Activated CD4-positive, alpha-beta T cell treated with anti-CD3 and anti-CD28 coated beads, Interleukin-2, amount 50 U/mL, for 24 hours (primary cell): ENCODE measurements at regions not wholly inside any gene's neighbourhood (a gene's known extent, or its start where the extent isn't known, plus 50 kb on each side); places are given as distances from the start of the nearest gene placed in this dataset.

Experiments
- DNase-seq, 2 donors: peaks; one replicate each; pipeline ENCODE4 v3.0.0-alpha.2; 2020; ENCODE audit warnings: low read depth in 1 of 2, low spot score in 1 of 2

DNA sequence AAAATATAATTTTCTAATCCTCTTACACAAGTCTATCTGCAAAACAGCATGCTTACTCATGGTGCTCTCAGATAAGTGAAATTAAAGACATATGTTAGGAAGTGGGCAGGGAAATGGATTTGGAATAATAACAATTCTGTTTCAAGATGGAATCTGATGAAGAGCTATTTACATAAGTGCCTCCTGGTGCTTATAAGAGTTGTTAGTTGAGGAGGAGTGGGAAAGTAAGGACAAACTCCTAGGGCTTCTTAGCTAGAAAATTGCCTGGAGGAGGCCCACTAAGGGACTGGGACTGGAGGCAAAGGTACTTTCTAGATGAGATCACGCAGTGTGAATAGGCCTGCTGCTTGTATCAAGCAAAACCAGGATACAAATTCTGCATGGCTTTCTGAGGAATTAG is 939.8 kb downstream of the GLUD2 start:
- DNase-seq = no peak

DNA sequence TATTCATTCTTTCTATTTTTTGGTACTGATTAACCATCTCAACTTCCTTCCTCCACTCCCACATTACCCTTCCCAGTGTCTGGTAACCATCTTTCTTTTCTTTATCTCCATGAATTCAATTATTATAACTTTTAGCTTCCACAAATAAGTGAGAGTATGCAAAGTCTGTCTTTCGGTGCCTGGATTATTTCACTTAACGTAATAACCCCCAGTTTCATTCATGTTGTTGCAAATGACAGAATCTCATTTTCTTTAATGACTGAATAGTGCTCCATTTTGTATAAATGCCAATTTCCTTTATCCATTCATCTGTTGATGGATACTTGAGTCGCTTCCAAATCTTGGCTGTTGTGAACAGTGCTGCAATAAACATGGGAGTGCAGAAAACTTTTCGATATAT is 940.4 kb downstream of the GLUD2 start:
- no peak for DNase-seq

DNA sequence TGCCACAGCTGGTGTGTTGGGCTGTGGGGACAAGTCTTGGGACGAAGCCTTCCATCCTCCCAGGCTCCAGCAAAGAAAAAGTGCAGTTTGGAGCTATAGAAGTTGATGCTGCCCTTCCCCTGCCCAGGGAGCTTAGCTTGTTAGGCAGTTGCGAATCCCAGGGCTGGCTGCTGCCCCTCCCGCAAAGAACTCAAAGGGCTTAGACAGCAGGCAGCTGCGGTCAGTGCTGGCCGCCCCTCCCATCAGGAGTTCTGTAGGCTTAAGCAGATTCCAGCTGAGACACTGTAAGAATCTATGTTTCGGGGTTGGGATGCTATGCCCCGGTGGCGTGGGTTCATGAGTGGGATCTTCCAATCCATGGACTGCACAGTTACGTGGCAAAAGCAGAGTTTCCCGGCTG is 956.7 kb downstream of the GLUD2 start:
- no peak for DNase-seq

DNA sequence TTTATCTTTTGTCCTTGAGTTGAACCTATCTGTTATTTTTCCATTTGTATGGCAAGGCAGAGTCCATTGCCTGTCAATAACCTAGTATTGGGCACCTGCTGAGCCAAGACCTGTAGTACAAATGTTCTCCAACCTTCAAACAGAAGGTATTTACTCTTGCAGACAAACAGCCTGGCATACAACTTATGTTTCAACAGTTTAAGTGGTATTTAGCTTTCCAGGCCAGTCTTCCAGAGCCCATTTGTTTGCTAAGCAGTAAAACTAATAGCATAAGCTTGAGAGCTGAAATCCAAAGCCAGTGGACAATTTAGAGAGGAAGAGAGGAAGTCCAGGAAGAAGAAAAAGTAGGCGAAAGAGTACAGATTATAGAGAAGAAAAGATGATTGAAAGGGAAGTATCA is 979.3 kb downstream of the GLUD2 start:
- DNase-seq = no peak

DNA sequence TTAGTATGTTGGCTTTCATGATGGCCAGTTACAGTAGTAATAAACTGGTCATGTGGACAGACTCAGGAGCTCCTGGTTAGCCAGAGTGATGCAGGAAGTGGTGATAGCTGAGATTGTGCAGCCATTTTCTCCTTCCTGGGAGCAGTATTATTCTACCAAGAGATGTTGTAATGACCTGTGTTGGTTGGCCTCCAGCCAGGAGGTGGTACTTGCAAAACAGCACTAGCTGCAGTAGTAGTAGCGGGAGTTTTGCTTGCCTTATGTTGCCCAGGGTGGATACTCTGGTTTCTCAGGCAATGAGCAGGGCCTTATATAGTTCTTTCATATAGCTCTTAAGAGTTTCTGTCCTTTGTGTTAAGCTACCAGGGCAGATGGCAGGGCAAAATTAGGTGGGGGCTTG is 998.8 kb downstream of the GLUD2 start:
- DNase-seq = no peak

DNA sequence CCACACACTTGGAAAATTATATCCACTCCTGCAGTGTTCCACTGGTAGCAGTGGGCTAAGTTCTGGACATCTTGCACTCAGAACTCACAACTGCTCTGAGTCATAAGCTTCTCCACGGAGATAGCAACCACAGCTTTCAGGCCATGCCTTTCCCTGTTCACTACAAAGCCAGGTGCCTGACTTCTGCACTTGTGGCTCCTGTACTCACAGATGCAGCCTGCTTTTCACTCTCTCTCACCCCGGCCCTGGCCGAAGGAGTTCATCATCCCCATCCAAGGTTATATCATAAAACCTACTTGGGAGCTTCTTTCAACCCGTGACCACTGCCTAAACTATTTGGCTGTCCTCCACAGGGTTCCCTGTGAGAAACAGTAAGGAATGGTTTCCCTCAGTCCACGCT is 999.4 kb downstream of the GLUD2 start:
- no peak for DNase-seq

DNA sequence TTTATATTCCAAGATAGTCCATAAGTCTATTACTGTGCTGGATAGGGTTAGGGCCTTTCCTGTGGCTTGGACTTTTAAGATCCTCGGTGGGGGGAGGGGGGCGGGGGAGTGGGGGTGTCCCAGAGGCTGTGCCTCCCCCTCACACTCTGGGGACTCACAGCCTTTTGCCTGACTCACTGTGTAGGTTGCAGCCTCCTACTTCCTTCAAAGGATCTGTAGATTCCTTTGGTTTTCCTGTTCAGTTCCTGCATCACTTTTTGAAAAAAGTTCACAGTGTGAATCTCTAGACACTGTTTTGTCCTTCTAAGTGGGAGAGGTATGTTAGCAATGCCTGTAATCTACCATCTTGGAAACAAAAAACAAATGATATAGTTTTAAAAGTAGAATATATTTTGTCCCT is 999.9 kb downstream of the GLUD2 start:
- no peak for DNase-seq

DNA sequence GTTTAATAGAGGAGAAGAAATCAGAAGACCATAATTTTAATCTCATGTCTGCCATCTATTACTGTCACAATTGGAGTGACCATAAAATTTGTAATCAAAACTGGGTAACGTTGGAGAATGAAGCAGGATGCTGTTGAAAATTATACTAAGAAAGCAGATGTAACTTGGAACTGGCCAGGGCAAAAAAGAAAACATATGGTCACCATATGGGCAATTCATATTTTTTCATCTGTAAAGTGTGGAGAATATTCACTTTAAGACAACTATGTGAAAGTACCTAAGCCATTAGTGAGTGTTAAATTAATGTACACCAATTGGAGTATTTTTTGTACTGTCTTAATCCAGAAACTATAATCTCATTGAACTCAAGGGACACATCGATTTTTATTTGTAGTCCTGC is 1008.0 kb downstream of the GLUD2 start:
- no peak for DNase-seq

DNA sequence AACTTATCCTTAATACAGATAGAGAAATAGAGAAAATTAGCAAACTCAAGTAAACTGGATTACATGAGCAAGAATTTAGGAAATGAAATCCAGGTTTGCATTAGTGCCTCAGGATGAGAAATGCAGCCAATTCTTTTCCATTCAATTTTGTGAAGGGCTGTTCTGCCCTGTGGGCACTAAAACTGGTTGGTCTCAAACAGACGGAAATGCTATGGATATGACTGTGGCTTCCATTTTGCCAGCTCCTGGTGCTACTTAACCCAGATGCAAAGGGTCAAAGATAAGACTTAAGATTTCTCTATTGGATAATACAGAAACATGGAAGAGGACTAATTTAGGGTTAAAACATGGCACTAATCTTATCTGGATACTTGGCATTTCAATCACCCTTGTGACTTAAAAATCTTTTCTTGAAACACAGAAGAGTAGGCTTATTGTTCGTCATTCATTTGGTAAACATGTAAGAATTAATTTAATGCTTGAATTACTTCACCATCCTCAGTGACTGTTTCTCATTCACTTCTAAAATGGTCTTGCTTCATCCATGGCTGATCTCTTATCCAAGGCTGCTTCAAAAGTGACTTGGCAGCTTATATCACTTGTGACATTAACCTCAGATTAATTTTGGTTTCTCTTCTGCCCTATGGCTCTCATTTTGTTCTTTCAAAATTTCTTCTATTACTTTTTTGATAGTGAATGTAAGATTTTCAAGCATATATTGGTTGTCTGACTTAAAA is 1008.7 kb downstream of the GLUD2 start:
- no peak for DNase-seq

DNA sequence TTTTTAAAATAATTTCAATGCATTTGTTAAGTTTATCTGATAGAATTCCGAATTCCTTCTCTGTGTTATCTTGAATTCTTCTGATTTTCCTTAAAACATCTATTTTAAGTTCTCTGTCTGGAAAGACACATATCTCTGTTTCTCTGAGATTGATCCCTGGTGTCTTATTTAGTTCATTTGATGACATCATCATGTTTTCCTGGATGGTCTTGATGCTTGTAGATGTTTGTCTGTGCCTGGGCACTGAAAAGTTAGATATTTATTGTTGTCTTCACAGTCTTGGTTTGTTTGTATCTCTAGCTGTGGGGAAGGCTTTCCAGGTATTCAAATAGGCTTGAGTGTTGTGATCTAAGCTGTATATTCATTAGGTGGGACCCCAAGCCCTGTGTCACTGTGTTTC is 1028.8 kb downstream of the GLUD2 start:
- DNase-seq = no peak

DNA sequence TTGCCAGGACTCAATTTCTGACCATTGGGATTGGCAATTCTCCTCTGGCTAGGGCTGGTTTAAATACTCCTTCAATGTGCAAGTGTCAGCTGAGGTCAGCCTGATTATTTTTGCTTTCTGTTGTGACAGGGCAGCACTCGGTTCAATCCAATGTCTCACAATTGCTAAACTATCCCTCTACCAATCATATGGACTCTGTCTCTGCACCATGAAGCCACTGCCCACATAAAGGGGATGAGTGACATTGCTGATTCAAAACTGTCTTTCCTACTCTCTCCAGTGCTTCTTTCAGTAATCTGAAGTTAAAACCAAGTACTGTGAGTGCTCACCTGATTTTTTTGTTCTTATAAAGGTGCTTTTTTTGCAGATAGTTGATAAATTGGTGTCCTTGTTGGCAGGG is 1030.7 kb downstream of the GLUD2 start:
- no peak for DNase-seq

DNA sequence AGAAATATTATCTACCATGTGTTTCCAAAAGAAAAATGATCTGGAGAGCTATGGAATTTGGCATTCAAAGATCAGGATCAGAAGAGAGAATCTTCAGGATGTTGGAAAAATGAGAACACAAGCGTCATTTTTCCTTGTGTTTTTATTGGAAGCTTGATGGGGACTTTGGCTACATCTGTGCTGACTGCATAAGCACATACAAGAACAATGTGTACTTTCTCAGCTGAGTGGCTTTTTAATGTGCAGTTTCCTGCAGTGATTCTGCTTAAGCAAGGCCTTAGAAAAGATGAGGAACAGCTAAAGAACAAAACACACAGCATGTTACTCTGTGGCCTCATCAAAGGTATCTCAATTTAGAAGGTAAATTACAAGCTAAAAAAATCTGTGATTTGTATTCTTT is 1039.9 kb downstream of the GLUD2 start:
- no peak for DNase-seq

DNA sequence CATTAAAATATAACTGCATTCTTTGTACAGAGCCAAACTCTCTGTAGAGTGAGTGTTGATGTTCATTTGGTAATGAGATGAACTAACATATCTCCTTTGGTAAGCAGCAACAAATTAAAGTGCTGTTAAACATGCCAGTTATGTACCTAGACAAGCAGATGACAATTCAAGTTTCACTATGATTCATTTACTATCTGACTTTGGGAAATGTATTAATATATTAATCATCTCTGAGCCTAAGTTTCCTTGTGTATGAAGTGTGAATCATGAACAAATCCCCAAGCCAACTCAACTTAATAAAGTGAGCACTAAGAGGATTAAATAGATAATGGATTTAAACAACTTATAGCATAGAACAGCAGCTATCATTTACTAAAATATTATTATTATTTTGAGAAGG is 1044.2 kb downstream of the GLUD2 start:
- DNase-seq = no peak

DNA sequence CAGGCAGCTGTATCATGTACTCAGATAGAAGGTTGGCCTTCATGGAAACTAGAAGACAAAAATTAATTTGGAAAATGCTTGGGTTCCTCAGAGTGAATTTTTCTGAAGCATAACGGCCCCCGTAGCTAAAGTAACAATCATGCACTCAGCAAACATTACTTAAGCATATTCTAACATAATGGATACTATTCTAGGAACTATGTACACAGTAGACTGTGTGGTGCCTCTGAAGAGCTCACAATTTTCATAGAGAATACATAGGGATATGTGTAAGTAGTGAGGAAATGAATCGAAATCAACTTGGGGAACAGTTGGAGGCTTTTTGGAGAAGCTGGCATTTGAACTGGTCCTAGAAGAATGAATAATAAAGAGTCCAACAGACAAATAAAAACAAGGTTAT is 1045.0 kb downstream of the GLUD2 start:
- DNase-seq = no peak

DNA sequence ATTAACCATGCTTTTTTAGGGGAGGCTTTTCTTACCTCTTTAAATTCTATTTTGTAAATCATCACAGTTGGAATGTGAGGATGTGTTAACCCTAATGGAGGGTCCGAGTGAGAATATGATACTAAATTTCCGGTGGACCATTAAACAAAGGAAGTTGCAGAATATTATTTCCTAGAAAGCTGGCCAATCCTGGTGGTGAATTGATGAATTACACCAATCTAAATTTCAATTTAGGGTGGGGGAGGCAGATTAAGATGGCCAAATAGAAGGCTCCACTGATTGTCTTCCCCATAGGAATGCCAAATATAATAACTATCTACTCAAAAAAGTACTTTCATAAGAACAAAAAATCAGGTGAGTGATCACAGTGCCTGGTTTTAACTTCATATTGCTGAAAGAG is 1045.6 kb downstream of the GLUD2 start:
- DNase-seq = no peak

DNA sequence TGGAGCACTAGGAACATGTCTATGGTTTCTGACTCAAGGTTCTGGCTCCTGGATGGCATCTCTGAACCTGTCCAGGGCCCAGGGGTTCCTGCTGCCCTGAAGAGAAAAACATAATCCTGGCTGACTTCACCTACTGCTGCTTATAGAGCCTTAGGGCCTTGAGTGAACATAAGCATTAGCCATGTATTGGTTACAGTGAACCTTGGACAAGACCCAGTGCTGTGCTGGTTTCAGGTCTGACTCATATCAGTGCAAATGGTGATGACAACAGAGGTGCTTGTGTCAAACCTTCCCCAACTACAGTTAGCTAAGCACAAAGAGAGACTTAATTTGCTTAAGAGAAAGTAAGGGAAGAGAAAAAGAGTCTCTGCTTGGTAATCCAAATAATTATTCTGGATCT is 1047.2 kb downstream of the GLUD2 start:
- DNase-seq = no peak

DNA sequence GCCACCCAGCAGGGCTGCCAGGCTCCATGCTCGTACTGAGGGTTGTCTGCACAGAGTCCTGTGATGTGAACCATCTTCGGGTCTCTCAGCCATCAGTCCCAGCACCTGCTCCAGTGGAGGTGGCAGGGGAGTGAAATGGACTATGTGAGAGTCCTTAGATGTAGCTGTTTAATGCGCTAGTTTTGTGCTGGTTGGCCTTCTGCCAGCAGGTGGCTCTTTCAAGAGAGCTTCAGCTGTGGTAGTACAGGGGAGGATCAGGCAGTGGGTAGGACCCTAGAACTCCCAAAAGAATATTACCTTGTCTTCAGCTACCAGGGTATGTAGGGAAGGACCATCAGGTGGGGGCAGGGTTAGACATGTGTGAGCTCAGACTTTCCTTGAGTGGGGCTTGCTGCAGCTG is 1066.0 kb downstream of the GLUD2 start:
- DNase-seq = no peak

DNA sequence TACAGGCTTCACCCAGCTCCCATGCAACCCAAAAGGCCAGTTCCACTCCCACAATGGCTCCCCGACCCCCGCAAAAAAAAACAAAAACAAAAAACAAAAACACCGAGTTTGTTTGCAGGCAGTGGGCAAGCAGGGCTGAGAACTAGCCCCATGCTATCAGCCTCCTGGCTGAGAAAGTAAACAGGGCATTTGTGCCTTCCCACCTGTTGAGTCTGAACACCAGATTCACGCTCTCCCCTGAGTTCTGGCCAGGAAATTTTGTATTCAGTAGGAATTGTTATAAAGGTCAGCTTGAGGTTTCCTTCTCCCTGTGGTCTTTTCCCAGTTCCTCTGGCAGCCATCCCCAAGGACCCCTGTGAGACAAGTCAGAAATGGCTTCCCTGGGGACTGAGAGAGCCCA is 1066.5 kb downstream of the GLUD2 start:
- DNase-seq = no peak

DNA sequence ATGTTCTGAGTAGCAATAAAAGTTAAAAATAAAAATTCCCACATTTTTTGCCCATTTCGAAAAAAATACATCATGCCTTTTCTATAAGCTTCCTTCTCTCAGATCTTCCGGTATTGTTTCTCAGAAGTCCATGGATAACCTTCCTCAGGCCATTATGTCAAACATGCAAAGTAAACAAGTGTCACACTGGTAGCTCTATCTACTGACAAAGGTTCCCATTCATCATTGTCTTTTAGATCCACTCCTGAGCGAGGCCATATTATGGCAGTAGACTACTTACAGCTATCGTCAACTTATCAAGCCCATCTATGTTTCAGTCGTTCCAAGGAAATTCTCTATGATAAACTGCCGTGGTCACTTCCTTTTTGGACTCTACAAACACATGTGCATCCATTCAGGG is 1068.2 kb downstream of the GLUD2 start:
- DNase-seq = no peak

DNA sequence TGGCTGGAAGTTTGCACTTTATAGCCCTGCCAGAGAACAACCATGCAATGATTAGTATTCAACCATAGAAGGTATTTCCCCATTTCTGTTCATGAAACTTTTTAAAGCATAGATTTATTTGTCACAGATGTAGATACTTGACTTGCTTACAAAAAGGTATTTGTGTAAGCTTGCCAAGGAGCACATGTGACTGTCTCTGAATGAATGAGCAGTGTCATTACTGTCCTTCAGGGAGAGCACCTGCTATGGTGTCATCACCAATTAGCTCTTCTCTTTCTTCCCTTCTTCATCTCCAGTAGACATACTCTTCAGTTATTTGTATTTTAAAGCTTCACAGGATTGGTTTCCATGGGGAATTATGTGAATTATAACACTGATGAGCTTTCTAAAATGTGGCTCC is 1064.7 kb upstream of the GRIA3 start:
- DNase-seq = no peak

DNA sequence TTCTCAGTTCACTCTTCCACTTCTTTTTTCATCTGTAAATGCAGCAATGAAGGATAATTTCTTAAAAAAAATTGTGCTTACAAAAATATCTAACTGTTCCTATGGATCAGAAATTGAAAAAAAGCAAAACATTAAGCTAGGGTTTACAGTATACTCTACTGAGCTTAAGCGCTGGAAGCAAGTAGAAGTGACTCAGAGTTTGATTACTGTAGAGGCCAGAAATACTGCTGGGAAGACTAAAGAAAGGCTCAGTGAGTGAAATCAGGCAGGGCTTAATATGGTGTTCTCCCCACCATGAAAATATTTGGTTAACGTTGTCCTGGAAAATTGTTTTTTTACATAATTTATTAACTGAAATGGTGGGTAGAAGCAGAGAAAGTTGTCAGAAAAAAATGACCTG is 1061.8 kb upstream of the GRIA3 start:
- no peak for DNase-seq

DNA sequence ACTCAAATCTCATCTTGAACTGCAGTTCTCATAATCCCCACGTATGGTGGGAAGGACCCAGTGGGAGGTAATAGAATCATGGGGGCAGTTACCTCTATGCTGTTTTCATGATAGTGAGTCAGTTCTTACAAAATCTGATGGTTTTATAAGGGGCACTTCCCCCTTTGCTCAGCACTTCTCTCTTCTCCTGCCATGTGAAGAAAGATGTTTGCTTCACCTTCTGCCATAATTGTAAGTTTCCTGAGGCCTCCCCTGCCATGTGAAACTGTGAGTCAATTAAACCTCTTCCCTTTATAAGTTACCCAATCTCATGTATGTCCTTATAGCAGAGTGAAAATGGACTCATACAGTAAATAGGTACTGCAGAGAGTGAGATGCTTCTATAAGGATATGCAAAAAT is 1050.6 kb upstream of the GRIA3 start:
- no peak for DNase-seq

DNA sequence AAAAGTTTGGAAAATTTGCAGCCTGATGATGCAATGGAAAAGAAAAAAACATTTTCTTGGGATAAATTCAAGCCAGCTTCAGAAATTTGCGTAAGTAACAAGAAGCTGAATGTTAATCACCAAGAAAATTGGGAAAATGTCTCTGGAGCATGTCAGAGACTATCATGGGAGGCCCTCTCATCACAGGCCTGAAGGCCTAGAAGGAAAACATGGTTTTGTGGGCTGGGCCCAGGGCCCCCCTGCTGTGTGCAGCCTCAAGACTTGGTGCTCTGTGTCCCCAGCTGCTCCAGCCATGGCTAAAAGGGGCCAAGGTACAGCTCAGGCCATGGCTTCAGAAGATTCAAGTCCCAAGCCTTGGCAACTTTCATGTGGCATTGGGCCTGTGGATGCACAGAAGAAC is 1049.8 kb upstream of the GRIA3 start:
- DNase-seq = no peak

DNA sequence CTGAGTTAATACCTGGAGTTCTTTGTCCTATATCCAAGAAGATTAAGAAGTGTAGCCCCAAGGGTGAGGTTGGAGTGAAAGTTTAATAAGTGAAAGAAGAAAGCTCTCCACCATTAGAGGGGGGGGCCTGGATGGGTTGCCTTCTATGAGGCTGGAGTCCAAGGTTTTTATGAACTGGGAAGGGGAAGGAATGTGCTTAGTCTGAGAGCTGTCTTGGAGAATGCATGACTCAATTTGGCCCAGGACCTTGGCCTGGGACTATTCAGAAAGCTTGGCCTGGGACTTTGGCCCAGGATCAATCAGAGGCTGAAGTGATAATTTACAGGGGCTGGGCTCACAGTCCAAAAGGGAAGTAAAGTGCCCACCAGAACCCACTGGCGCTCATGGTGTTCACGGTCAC is 1049.0 kb upstream of the GRIA3 start:
- no peak for DNase-seq
